Erythroblast (primary cell): ENCODE measurements at regions not wholly inside any gene's neighbourhood (a gene's known extent, or its start where the extent isn't known, plus 50 kb on each side); places are given as distances from the start of the nearest gene placed in this dataset.

Experiments used
- GATA1 ChIP-seq: IDR thresholded peaks from 2 replicates; pipeline ENCODE4 v1.6.1; 2011; ENCODE audit warnings: low read depth, mild to moderate bottlenecking, control low read depth, low read length, moderate library complexity
- POLR2A ChIP-seq: IDR thresholded peaks from 2 replicates; pipeline ENCODE4 v1.6.1; 2011; ENCODE audit warnings: mild to moderate bottlenecking, low read length

DNA sequence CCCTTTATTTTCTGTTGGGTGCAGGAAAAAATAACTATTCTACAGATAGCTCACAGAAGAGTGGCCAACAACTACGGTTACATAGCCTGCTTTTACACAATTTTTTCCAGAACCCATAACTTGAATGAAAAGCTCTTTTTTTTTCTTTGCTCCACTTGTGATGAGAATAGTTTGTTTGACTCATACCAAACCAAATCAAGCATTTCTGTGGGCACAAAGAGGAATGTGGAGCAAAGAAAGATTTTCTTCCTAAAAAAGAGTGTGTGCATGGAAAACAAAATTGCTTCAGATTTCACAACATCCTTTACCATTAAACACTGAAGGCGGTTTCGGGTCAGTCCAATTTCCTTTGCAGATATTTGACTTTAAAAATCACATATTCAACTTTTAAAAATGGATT, 54.8 kb upstream of the RAB11FIP2 start:
- TF ChIP-seq POLR2A, result no peak
- TF ChIP-seq GATA1, result no peak
